GM12878 (cell line): ENCODE measurements at regions not wholly inside any gene's neighbourhood (a gene's known extent, or its start where the extent isn't known, plus 50 kb on each side); places are given as distances from the start of the nearest gene placed in this dataset.

Experiments used
- CBFB ChIP-seq: IDR thresholded peaks from 2 replicates; pipeline ENCODE4 v1.6.1; 2016; ENCODE audit warnings: antibody characterized with exemption, low read depth
- CEBPZ ChIP-seq: fragments of 150-350 bp; IDR thresholded peaks from 2 replicates; pipeline ENCODE4 v1.6.1; 2016; ENCODE audit warnings: low read depth, low read length
- EGR1 ChIP-seq, 2 experiments: IDR thresholded peaks; 1 replicate in 1 of 2; 2 replicates in 1 of 2; pipeline ENCODE4 v1.6.1; 2011 to 2012; ENCODE audit warnings: low read depth in 2 of 2, low read length in 2 of 2, borderline replicate concordance in 1 of 2, mild to moderate bottlenecking in 1 of 2, moderate library complexity in 1 of 2
- ETV6 ChIP-seq, 2 experiments: fragments of 450-650 bp in 1 of 2; IDR thresholded peaks in 1 of 2; conservative IDR thresholded peaks in 1 of 2; 2 replicates each; pipeline ENCODE4 v1.6.1; 2014; ENCODE audit warnings: antibody characterized with exemption in 1 of 2, borderline replicate concordance in 1 of 2, low read depth in 1 of 2, mild to moderate bottlenecking in 1 of 2, moderate library complexity in 1 of 2
- FOS ChIP-seq: IDR thresholded peaks from 3 replicates; pipeline ENCODE4 v1.6.1; 2011; ENCODE audit warnings: borderline replicate concordance; ENCODE audit not compliant: insufficient read length; ENCODE audit errors: extremely low read depth
- HDGF ChIP-seq: fragments of 450-650 bp; IDR thresholded peaks from 2 replicates; pipeline ENCODE4 v1.6.1; 2016; ENCODE audit warnings: antibody characterized with exemption
- HSF1 ChIP-seq: fragments of 150-350 bp; IDR thresholded peaks from 2 replicates; pipeline ENCODE4 v1.6.1; 2014; ENCODE audit warnings: mild to moderate bottlenecking, low read depth, low read length
- PML ChIP-seq: IDR thresholded peaks from 2 replicates; pipeline ENCODE4 v1.6.1; 2012; ENCODE audit warnings: low read length, inconsistent platforms
- POLR2AphosphoS5 ChIP-seq: IDR thresholded peaks from 2 replicates; pipeline ENCODE4 v1.6.1; 2011; ENCODE audit warnings: mild to moderate bottlenecking, low read length, inconsistent platforms
- RAD51 ChIP-seq: fragments of 450-650 bp; IDR thresholded peaks from 2 replicates; pipeline ENCODE4 v1.6.1; 2016; ENCODE audit warnings: moderate library complexity, mild to moderate bottlenecking, inconsistent platforms
- TCF12 ChIP-seq: IDR thresholded peaks from 2 replicates; pipeline ENCODE4 v1.6.1; 2011; ENCODE audit warnings: low read depth, mild to moderate bottlenecking, low read length
- YY1 ChIP-seq: IDR thresholded peaks from 2 replicates; pipeline ENCODE4 v1.6.1; 2011; ENCODE audit warnings: low read depth, mild to moderate bottlenecking, low read length

GRCh38 chr18:8469544-8470130 is 139.6 kb upstream of the RAB12 start (continued):
- TF ChIP-seq ETV6 (conservative IDR thresholded peaks at IDR 0.05 in 1 of 2, IDR thresholded peaks at IDR 0.05 in 1 of 2; ENCODE audit: borderline replicate concordance in 1 of 2, low read depth in 1 of 2), result no peak
- TF ChIP-seq HDGF, result no peak
- TF ChIP-seq HSF1, result no peak
- no peak for TF ChIP-seq CBFB
- TF ChIP-seq FOS, result no peak
- no peak for TF ChIP-seq TCF12
- no peak for TF ChIP-seq PML
- no peak for TF ChIP-seq YY1
- no peak for TF ChIP-seq POLR2AphosphoS5
- no peak for TF ChIP-seq EGR1 (IDR thresholded peaks at IDR 0.05; ENCODE audit: borderline replicate concordance in 1 of 2, low read depth in 2 of 2, low read length in 2 of 2)
- no peak for TF ChIP-seq RAD51
- no peak for TF ChIP-seq CEBPZ
